Small intestine (tissue), 7 donors: ENCODE measurements at regions not wholly inside any gene's neighbourhood (a gene's known extent, or its start where the extent isn't known, plus 50 kb on each side); places are given as distances from the start of the nearest gene placed in this dataset.
"Not testable (repeated sequence)": the region's sequence is repeated elsewhere in the genome, so short reads cannot be mapped to it uniquely, and the experiment has no call there.

Experiments
- DNase-seq, 2 donors: peaks; one replicate each; pipeline versions ENCODE4 v3.0.0 to v3.0.0-alpha.2; 2013
- FAIRE-seq: peaks from 2 replicates; lab custom pipeline; 2012; peaks lifted over from hg19 to GRCh38; lab: Jason Lieb, UNC
- H3K27ac ChIP-seq, 3 donors: one replicate each; pipeline ENCODE4 v1.5.1; 2013; ENCODE audit warnings: low read length in 2 of 3, mild to moderate bottlenecking in 2 of 3, control low read depth in 1 of 3, inconsistent platforms in 1 of 3, low read depth in 1 of 3, moderate library complexity in 1 of 3
- H3K27me3 ChIP-seq, 3 donors: one replicate each; pipeline ENCODE4 v1.6.1; 2013; ENCODE audit warnings: low read length in 3 of 3, inconsistent platforms in 1 of 3; ENCODE audit not compliant: control insufficient read depth in 3 of 3, insufficient read depth in 3 of 3
- H3K36me3 ChIP-seq, 3 donors: one replicate each; pipeline ENCODE4 v1.6.1; 2013; ENCODE audit warnings: low read length in 3 of 3, inconsistent platforms in 1 of 3, low read depth in 1 of 3, mild to moderate bottlenecking in 1 of 3, moderate library complexity in 1 of 3; ENCODE audit not compliant: control insufficient read depth in 3 of 3, insufficient read depth in 2 of 3
- H3K4me1 ChIP-seq, 3 donors: one replicate each; pipeline ENCODE4 v1.6.1; 2013; ENCODE audit warnings: low read length in 2 of 3, inconsistent platforms in 1 of 3, low read depth in 1 of 3, mild to moderate bottlenecking in 1 of 3, moderate library complexity in 1 of 3; ENCODE audit not compliant: control insufficient read depth in 3 of 3, insufficient read depth in 2 of 3
- H3K4me3 ChIP-seq, 3 donors: one replicate each; pipeline ENCODE4 v1.5.1; 2013; ENCODE audit warnings: low read length in 3 of 3, control low read depth in 1 of 3, inconsistent platforms in 1 of 3, low read depth in 1 of 3, mild to moderate bottlenecking in 1 of 3, moderate library complexity in 1 of 3
- H3K9me3 ChIP-seq, 2 donors: one replicate each; pipeline ENCODE4 v1.6.1; 2013; ENCODE audit warnings: low read depth in 1 of 2, low read length in 1 of 2; ENCODE audit not compliant: control insufficient read depth in 2 of 2, insufficient read depth in 1 of 2
- WGBS, 3 donors: extraction: QIAGEN DNeasy Blood & Tissue Kit; methylation state at CpG; one replicate each; pipeline ENCODE4 v1.1.7; 2013; 5-methylcytosine and 5-hydroxymethylcytosine counted together
- donor health status: healthy with polysubstance abuse.
- donor health status: control.
- donor health status: control.
- donor health status: Bipolar disorder and iron deficiency.
- donor health status: healthy.

- DNase-seq (no peak), FAIRE-seq (no peak)
- no peak overlapping the region for H3K27ac ChIP-seq
- H3K9me3 ChIP-seq: no peaks in the 10 kb centered on the region
- no peak overlapping the region for H3K4me3 ChIP-seq
- H3K27me3 ChIP-seq: peaks cover 0 to 3% (median 3%) of the 10 kb centered on the region in 3 donors
- 66 to 76% (median 71%) methylated on average over 4 of the region's 4 CpGs for WGBS, 3 donors
- no peaks in the 10 kb centered on the region for H3K36me3 ChIP-seq
- H3K4me1 ChIP-seq: no peaks in the 10 kb centered on the region
These were observed 89.7 kb downstream of the CPZ start for GRCh38 chr4:8682296-8682695.

DNA sequence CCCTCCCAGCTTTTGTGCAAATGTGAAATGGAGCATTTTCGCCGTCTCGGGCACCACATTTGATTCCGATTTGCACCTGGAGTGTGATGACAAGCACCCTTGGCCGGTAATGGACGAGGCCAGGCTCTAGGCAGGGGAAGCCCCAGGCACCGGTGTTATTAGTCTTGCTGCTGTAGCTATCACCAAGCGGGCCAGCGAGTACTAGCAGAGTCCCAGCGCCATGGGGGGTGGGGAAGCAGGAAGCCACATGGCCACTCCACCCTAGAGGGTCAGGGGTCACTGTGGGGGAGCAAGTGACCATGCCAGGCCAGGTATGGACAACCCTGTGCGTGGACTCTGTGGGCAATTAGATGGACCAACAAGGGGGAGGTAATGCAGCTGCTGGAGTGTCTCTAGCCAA is 88.8 kb downstream of the CPZ start:
- Histone ChIP-seq H3K36me3 (no peaks in the 10 kb centered on the region), H3K9me3 (no peaks in the 10 kb centered on the region), H3K27me3 (peaks cover 0 to 3% (median 1%) of the 10 kb centered on the region in 3 donors), H3K4me1 (no peaks in the 10 kb centered on the region), H3K4me3 (no peak overlapping the region), H3K27ac (no peak overlapping the region)
- WGBS, 3 donors: 63 to 65% (median 65%) methylated on average over 11 of the region's 11 CpGs
- no peak for DNase-seq
- FAIRE-seq: no peak

- no peaks in the 10 kb centered on the region for H3K36me3 ChIP-seq
- H3K9me3 ChIP-seq: no peaks in the 10 kb centered on the region
- no peak overlapping the region for H3K4me3 ChIP-seq
- no peak overlapping the region for H3K27ac ChIP-seq
- peaks cover 0 to 3% (median 1%) of the 10 kb centered on the region in 3 donors for H3K27me3 ChIP-seq
- WGBS, 3 donors: 46 to 55% (median 47%) methylated on average over 2 of the region's 2 CpGs
- no peaks in the 10 kb centered on the region for H3K4me1 ChIP-seq
- DNase-seq (no peak), FAIRE-seq (no peak)
These were observed 86.5 kb downstream of the CPZ start for GRCh38 chr4:8679032-8679431.

DNA sequence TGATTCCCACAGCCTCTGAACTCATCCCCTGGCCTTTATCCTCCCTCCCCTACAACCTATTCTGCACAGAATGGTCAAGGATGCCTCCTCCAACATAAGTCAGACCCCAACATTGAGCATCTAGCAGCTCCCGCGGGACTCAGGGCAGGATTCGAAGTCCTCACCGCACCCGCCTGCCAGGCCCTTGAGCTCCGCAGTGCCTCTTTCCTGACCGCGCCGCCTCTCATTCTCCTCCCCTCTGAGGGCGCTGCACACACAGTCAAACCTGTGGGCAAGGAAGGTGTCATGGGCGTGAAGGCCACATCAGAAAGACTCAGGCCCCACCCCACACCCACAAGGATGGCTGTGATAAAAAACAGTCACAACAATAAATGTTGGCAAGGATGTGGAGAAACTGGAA is 84.1 kb downstream of the CPZ start:
- no peak for FAIRE-seq
- Histone ChIP-seq H3K27me3 (peaks cover 0 to 3% (median 0%) of the 10 kb centered on the region in 3 donors), H3K9me3 (no peaks in the 10 kb centered on the region), H3K27ac (no peak overlapping the region), H3K4me1 (no peaks in the 10 kb centered on the region), H3K36me3 (no peaks in the 10 kb centered on the region), H3K4me3 (no peak overlapping the region)
- DNase-seq: no peak
- 85 to 91% (median 91%) methylated on average over 11 of the region's 11 CpGs for WGBS, 3 donors

GRCh38 chr4:8675906-8676305 is 83.3 kb downstream of the CPZ start:
- Histone ChIP-seq H3K27ac (no peak overlapping the region), H3K27me3 (peaks cover 0 to 3% (median 0%) of the 10 kb centered on the region in 3 donors), H3K4me1 (no peaks in the 10 kb centered on the region), H3K36me3 (no peaks in the 10 kb centered on the region), H3K9me3 (no peaks in the 10 kb centered on the region), H3K4me3 (no peak overlapping the region)
- 74 to 83% (median 75%) methylated on average over 7 of the region's 7 CpGs for whole genome bisulfite sequencing, 3 donors
- DNase-seq (no peak), FAIRE-seq (no peak)

DNA sequence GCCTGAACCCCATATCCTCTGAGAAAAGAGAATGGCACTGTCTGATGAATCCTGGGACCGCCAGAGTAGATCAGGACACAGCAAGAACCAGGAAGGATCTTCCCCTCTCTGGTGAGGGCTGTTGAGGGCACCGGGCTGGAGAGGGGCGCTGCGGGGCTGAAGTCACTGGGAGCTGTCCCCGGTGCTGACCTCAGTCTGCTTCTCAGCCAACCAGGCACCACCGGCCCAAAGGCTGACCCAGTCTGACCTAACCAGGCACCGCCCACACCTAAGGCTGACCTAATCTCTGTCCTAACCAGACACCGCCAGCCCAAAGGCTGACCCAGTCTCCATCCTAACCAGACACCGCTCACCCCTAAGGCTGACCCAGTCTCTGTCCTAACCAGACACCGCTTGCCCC is 82.8 kb downstream of the CPZ start:
- Histone ChIP-seq H3K4me3 (no peak overlapping the region), H3K9me3 (no peaks in the 10 kb centered on the region), H3K27ac (no peak overlapping the region), H3K36me3 (no peaks in the 10 kb centered on the region), H3K4me1 (no peaks in the 10 kb centered on the region), H3K27me3 (peaks cover 0 to 3% (median 0%) of the 10 kb centered on the region in 3 donors)
- FAIRE-seq (no peak), DNase-seq (peak in 1 of 2 donors; percentile 26)
- 21 to 26% (median 26%) methylated on average over 10 of the region's 10 CpGs for WGBS, 3 donors

- H3K27me3 ChIP-seq: no peaks in the 10 kb centered on the region
- FAIRE-seq (no peak), DNase-seq (no peak)
- H3K9me3 ChIP-seq: no peaks in the 10 kb centered on the region
- no peaks in the 10 kb centered on the region for H3K4me1 ChIP-seq
- H3K36me3 ChIP-seq: no peaks in the 10 kb centered on the region
- H3K4me3 ChIP-seq: no peak overlapping the region
- H3K27ac ChIP-seq: no peak overlapping the region
- WGBS, 3 donors: 79 to 83% (median 82%) methylated on average over 16 of the region's 16 CpGs
These were observed 81.8 kb downstream of the CPZ start for GRCh38 chr4:8674311-8674885.

DNA sequence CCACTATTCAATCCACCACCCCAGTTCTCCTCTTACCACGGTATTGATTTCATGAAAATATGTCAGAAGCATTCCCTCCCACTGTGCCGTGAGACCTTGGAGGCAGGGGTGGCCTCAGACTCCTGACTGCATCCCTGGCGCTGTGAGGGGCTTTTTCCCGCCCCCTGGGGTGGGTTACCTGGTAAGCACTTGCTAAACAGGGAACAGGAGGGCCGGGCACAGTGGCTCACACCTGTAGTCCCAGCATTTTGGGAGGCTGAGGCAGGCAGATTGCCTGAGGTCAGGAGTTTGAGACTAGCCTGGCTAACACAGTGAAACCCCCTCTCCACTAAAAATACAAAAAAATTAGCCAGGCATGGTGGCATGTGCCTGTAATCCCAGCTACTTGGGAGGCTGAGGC is 80.5 kb downstream of the CPZ start:
- not testable (repeated sequence) for H3K27ac ChIP-seq, H3K36me3 ChIP-seq, H3K9me3 ChIP-seq, H3K4me3 ChIP-seq, FAIRE-seq, H3K4me1 ChIP-seq, DNase-seq, H3K27me3 ChIP-seq
- WGBS, 3 donors: 32 to 54% (median 45%) methylated on average over 5 of the region's 5 CpGs

GRCh38 chr4:8672486-8672885 is 79.9 kb downstream of the CPZ start:
- H3K4me3 ChIP-seq: no peak overlapping the region
- DNase-seq (no peak), FAIRE-seq (no peak)
- WGBS, 3 donors: 29 to 60% (median 40%) methylated on average over 9 of the region's 9 CpGs
- no peaks in the 10 kb centered on the region for H3K36me3 ChIP-seq
- no peak overlapping the region for H3K27ac ChIP-seq
- no peaks in the 10 kb centered on the region for H3K4me1 ChIP-seq
- no peaks in the 10 kb centered on the region for H3K9me3 ChIP-seq
- no peaks in the 10 kb centered on the region for H3K27me3 ChIP-seq
